ENCODE measurements at regions not wholly inside any gene's neighbourhood (a gene's known extent, or its start where the extent isn't known, plus 50 kb on each side); places are given as distances from the start of the nearest gene placed in this dataset.

GRCh38 chr9:80691229-80691628 lies 998.1 kb downstream of the TLE1 start:
- Histone ChIP-seq H3K4me1 (no peaks in the 10 kb centered on the region), H3K4me3 (no peak overlapping the region), H3K27ac (no peak overlapping the region), H3K9me3 (no peaks in the 10 kb centered on the region), H3K27me3 (no peaks in the 10 kb centered on the region), H3K36me3 (no peaks in the 10 kb centered on the region)
- intact Hi-C loops (cut with DNase I; ENCODE audit: low total_unique reads) = no loop called here
- in situ Hi-C loops (cut with MboI; ENCODE audit: low sequenced_read_pairs in 4 of 4) = no loop called here
- ATAC-seq (no peak), DNase-seq (no peak)
- TF ChIP-seq, protein P1, sequence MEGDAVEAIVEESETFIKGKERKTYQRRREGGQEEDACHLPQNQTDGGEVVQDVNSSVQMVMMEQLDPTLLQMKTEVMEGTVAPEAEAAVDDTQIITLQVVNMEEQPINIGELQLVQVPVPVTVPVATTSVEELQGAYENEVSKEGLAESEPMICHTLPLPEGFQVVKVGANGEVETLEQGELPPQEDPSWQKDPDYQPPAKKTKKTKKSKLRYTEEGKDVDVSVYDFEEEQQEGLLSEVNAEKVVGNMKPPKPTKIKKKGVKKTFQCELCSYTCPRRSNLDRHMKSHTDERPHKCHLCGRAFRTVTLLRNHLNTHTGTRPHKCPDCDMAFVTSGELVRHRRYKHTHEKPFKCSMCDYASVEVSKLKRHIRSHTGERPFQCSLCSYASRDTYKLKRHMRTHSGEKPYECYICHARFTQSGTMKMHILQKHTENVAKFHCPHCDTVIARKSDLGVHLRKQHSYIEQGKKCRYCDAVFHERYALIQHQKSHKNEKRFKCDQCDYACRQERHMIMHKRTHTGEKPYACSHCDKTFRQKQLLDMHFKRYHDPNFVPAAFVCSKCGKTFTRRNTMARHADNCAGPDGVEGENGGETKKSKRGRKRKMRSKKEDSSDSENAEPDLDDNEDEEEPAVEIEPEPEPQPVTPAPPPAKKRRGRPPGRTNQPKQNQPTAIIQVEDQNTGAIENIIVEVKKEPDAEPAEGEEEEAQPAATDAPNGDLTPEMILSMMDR (IDR thresholded peaks at IDR 0.05 in 4 of 5, conservative IDR thresholded peaks at IDR 0.05 in 1 of 5) = no peak
- no peak for TF ChIP-seq POLR2A (IDR thresholded peaks at IDR 0.05)

DNA sequence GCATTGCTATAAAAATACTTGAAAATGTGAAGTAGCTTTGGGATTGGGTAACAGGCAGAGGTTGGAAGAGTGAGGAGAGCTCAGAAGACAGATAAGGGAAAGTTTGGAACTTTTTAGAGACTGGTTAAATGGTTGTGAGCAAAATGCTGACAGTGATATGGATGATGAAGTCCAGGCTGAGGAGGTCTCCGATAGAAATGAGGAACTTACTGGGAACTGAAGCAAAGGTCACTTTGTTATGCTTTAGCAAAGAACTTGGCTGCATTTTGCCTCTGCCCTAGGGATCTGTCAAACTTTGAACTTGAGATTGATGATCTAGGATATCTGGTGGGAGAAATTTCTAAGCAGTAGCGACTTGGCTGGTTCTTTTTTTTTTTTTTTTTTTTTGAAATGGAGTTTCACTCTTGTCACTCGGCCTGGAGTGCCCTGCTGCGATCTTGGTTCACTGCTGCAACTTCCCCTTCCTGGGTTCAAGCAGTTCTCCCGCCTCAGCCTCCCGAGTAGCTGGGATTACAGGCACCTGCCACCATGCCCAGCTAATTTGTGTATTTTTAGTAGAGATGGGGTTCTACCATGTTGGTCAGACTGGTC lies 998.9 kb downstream of the TLE1 start:
- intact Hi-C loops (cut with DNase I; ENCODE audit: low total_unique reads) = no loop called here
- in situ Hi-C loops (cut with MboI; ENCODE audit: low sequenced_read_pairs in 4 of 4) = no loop called here
- TF ChIP-seq, protein P1 (IDR thresholded peaks at IDR 0.05 in 4 of 5, conservative IDR thresholded peaks at IDR 0.05 in 1 of 5) = no peak
- no peak for TF ChIP-seq POLR2A (IDR thresholded peaks at IDR 0.05)
- Histone ChIP-seq H3K9me3 (no peaks in the 10 kb centered on the region), H3K4me1 (no peaks in the 10 kb centered on the region), H3K27ac (no peak overlapping the region), H3K27me3 (no peaks in the 10 kb centered on the region), H3K4me3 (no peak overlapping the region), H3K36me3 (no peaks in the 10 kb centered on the region)
- ATAC-seq (no peak), DNase-seq (no peak)

DNA sequence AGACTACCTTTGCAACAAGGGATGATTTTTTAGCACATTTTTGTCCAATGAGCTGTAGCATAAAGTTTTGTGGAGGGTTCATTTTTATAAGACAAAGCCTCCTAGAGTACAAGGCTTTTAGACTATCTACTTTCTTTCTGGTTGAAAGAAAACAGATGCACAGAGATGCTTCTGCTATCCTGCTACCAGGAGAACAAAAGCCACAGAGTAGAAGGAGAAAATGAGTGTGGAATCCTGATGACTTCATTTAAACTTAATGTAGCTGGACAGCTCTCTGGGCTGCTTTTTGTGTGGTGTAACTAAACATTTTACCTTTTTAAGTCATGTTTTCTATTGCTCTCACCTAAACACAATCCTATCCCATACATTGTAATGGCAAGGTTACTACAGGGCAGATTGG lies 1009.4 kb downstream of the TLE1 start:
- Histone ChIP-seq H3K36me3 (no peaks in the 10 kb centered on the region), H3K27ac (no peak overlapping the region), H3K27me3 (no peaks in the 10 kb centered on the region), H3K9me3 (no peaks in the 10 kb centered on the region), H3K4me1 (no peaks in the 10 kb centered on the region), H3K4me3 (no peak overlapping the region)
- intact Hi-C loops (cut with DNase I; ENCODE audit: low total_unique reads) (no loop called here), in situ Hi-C loops (cut with MboI; ENCODE audit: low sequenced_read_pairs in 4 of 4) (no loop called here)
- ATAC-seq (no peak), DNase-seq (no peak)
- TF ChIP-seq, protein P1 (IDR thresholded peaks at IDR 0.05 in 4 of 5, conservative IDR thresholded peaks at IDR 0.05 in 1 of 5) = no peak
- TF ChIP-seq POLR2A (IDR thresholded peaks at IDR 0.05) = no peak

GRCh38 chr9:80678906-80679305 lies 1010.4 kb downstream of the TLE1 start:
- no peak overlapping the region for H3K27ac ChIP-seq
- ATAC-seq = no peak
- no peak for TF ChIP-seq POLR2A (IDR thresholded peaks at IDR 0.05)
- TF ChIP-seq, protein P1 (IDR thresholded peaks at IDR 0.05 in 4 of 5, conservative IDR thresholded peaks at IDR 0.05 in 1 of 5) = no peak
- no peaks in the 10 kb centered on the region for H3K9me3 ChIP-seq
- no peaks in the 10 kb centered on the region for H3K27me3 ChIP-seq
- no peaks in the 10 kb centered on the region for H3K36me3 ChIP-seq
- no peak overlapping the region for H3K4me3 ChIP-seq
- intact Hi-C loops (cut with DNase I; ENCODE audit: low total_unique reads) = no loop called here
- no peak for DNase-seq
- H3K4me1 ChIP-seq = no peaks in the 10 kb centered on the region
- in situ Hi-C loops (cut with MboI; ENCODE audit: low sequenced_read_pairs in 4 of 4) = no loop called here

DNA sequence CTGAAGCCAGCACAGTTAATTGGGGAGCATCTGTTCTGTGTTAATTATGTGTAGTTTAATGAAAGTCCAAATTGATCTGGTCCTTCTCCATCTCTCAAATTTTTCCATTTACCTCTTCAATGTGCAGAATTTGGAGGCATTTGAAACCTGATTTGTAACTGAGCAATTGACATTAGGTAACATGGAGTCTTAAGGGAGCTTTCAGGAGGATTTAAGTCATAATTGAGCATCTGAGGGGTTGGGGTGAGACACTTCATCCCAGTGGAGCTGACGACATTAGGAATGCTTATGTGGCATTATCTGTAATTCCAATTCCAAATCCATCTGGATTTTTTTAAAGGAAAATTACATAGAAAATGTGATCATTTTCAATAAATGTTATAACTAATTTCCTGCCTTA lies 1015.9 kb downstream of the TLE1 start:
- Histone ChIP-seq H3K27ac (no peak overlapping the region), H3K4me1 (no peaks in the 10 kb centered on the region), H3K9me3 (no peaks in the 10 kb centered on the region), H3K27me3 (no peaks in the 10 kb centered on the region), H3K36me3 (no peaks in the 10 kb centered on the region), H3K4me3 (no peak overlapping the region)
- intact Hi-C loops (cut with DNase I; ENCODE audit: low total_unique reads) = no loop called here
- no peak for TF ChIP-seq POLR2A (IDR thresholded peaks at IDR 0.05)
- TF ChIP-seq, protein P1 (IDR thresholded peaks at IDR 0.05 in 4 of 5, conservative IDR thresholded peaks at IDR 0.05 in 1 of 5) = no peak
- no peak for DNase-seq
- in situ Hi-C loops (cut with MboI; ENCODE audit: low sequenced_read_pairs in 4 of 4) = no loop called here
- ATAC-seq = no peak
